SW480 (cell line): ENCODE measurements at regions not wholly inside any gene's neighbourhood (a gene's known extent, or its start where the extent isn't known, plus 50 kb on each side); places are given as distances from the start of the nearest gene placed in this dataset.
A peak's percentile ranks its signal among the peaks of the same experiment; 100 is the strongest.

Experiments used
- DNase-seq: peaks from one replicate; pipeline ENCODE4 v3.0.0-alpha.2; 2016; ENCODE audit warnings: low spot score

DNA sequence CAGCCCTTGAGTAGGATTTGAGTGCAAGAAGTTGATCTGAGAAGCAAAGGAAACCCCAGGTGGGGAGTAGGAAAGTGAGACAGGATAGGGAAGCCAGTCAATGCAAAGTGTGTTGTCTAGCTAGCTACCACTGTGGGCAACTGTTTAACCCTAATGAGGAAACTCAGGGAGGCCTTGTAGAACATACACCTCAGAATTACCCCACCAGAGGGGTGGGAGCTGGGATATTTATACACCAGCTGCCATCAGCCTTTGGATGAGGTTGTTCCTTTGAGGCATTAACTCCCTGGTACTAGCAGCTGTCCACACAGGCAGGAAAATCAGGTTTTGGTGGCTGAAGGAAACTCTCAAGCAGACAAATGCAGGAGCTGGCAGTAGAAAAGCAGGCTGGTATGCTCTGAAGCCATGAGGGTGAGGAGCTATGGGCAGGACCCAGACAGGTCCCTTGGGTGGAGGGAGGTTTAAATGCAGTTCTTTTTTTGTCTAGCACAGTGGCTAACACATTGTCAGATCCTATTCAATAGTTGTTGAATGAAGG lies 60.1 kb upstream of the ARID5B start:
- DNase-seq: no peak

DNA sequence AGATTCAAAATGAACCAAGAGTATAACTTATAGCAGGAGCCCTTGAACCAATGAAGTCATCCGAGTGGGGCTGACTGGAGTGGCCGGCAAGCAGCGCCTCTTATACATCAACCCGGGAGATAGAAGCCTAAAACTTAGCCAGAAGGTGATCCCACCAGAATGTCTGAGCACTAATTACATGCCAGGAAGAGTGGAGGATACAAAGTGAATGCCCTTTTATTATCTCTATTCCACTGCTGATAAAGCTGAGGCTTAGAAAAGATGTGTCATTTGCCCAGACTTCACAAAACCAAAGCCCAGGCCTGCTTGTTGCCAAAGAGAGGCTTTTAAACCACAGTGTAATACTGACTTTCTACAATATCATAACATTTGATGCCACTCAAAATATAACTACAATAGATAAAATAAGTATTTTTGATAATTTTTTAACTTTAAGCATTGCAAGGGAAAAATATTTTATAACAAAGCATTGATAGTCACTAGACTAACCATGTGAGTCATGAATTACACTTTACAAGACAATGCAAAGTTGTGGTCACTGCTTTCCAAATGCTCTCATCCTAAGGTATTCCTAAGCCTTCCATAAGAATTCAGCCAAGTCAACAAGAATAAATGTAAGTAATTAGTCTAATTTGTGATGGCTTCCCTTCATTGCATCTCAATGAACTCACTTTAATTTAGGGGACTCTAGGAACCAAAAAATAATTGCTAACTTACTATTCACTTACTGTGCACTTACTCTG lies 58.6 kb upstream of the ARID5B start:
- DNase-seq: peak; percentile 14

DNA sequence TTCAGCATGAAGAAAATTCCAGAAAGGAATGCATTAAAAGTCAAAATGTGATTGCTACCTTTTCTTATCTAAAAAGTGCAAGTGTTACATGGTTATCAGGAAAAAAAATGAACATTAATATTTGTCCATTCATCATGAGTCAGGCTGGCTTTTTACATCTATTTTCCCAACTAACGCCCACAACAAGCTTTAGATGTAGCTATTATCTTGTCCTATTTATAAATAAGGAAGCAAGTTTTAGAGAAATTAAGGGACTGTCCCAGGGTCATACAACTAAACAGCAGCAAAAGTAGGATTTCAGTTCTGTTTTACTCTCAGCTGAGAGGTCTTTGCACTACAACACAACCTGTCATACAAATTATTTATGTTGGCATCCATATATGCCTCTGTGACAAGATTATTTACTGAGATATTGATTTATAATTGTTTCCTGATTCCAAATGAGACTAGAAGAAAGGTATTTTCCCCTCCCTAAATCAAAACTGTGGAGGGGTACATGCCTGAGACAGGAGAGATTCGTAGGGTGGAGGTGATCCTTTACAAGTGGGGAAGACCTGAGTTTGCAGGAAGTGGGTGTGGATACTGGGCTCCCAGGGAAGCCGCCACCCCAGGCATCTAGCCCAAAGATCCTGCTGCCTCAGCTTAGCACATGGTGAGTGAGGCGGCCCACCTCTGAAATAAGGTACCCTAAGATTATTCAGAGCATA lies 57.2 kb upstream of the ARID5B start:
- no peak for DNase-seq

DNA sequence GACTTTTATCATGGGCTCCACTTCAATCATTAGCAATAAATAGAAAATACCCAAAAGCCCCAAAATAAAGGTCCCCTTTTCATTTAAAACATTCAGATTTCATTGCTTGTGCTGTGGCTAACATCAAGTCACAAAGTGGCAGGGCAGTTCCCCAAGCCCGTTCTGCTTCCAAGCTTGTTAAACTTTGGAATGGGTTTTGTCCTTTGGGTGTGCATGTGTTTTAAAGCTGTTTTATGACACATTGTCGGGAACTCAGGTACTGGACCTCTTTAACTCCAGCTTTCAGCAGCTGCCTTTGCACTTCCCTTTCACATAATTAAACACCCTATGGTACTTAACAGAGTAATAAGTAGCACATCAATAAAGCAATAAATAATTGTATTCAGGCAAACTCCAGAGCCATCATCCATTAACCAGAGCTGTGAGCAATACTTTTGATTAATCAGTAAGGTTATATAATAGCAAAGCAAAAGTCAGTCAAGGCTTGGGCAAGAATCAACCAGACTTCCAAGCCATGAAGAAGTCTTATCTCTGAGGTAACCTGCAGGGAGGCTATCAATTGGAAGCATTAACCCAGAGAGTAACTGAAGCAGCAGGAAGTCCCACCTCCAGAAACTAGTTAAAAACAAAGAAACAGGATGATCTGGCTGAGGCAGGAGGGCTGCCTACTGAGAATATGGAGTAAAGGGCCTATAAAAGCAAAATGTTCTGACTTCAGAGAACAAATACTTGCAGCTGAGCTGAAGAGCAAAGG lies 56.1 kb upstream of the ARID5B start:
- DNase-seq: no peak

DNA sequence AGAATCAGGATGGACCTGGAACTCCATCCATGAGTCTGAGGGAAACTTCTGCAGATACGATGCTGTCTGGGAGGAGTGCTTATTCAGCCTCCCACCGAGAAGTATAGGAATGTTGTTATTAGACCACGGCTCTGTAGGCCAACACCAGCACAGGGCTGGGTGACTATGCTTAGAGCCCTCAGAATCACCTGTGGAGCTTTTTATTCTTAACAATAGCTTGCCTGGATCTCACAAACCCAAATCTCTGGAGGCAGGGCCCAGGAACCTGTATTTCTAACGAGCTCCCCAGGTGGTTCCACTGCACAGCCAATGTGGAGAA lies 55.6 kb upstream of the ARID5B start:
- no peak for DNase-seq

DNA sequence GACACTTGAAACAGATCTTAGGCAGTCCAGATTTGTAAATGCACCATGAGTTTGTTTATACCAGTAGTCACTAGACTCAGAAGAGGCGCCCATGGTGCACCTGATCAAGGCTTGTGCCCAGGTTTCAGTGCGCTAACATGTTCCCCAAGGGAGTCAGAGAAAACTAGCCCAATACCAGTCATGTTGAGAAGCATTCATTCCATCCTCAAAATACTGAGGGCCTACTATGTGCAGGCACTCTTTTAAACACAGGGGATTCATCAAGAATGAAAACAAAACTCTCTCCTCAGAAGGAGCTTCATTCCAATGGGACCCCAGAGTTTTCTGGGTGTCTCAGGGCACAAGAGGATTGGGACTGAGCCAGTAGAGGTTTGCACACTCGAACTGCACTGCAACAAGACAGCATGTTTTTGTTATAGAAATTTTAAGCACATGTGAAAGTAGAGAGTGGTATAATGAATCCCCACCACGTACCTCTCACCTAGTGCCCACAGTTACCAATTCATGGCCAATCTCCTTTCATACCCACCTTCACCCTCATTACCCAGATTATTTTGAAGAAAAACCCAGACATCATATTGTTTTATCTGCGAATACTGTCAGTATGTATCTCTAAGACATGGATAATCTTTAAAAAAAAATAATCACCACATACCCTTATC lies 55.0 kb upstream of the ARID5B start:
- no peak for DNase-seq

DNA sequence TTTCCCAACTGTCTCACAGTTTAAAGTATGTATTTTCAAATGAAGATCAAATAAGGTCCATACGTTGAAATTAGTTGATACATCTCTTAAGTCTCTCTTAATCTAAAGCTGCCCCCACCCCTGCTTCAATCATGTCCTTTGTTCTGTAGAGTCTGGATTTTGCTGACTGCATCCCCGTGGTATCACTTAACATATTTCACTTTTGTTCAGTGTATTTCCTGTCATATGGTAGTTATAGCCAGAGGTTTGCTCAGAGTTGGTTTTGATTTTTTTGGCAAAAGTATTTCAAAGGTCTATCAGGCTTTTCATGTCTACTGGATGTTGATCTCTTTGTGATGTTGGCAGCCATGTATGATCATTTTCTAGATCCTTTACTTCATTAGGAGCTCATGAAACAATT lies 54.4 kb upstream of the ARID5B start:
- DNase-seq: no peak

DNA sequence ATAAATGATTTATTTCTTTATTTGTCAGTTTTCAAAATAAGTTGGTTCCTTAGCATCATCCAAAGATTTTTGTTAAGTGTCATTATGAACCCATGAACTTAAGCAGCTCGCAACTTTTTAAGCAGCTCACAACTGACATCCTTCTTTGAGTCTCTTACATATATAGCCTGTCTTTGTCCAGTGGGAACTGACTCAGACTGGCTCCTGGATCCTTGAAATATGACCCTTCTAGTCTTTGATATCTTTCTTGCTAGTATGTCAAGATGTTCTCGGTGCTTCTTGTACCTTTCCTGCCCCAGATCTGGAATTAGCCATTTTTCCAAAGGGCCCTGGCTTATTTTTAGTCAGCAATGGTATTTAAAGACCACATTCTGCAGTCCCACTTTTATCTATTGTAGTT lies 53.9 kb upstream of the ARID5B start:
- DNase-seq: no peak

DNA sequence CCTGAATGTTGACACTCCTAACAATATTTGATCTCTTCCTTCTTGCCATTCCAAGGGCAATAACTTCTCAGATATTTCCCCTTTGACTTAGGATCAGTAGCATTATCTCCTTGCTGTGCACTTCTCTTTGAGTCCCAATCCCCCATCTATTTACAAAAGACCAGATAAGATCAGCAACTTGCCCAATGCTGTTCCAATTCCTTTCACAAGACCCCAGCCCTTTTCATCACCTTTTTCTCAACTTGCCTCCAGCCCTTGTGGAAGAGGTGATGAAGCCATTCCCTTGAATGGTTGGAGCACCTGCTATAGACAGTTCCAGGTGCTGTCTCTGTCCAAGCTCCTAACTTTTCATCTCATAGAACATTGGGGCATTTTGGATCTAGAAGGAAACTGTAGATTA lies 51.1 kb upstream of the ARID5B start:
- no peak for DNase-seq
